DMS53 treated with DMSO at 0.1 percent for 48 hours (cell line): ENCODE measurements at regions not wholly inside any gene's neighbourhood (a gene's known extent, or its start where the extent isn't known, plus 50 kb on each side); places are given as distances from the start of the nearest gene placed in this dataset.

Source experiments
- DNase-seq: peaks from one replicate; lab custom pipeline; 2025; ENCODE audit not compliant: unreplicated experiment; lab: John Stamatoyannopoulos, UW

- DNase-seq = no peak
These were observed 408.9 kb downstream of the MEIS1 start for GRCh38 chr2:66843847-66844246.

DNA sequence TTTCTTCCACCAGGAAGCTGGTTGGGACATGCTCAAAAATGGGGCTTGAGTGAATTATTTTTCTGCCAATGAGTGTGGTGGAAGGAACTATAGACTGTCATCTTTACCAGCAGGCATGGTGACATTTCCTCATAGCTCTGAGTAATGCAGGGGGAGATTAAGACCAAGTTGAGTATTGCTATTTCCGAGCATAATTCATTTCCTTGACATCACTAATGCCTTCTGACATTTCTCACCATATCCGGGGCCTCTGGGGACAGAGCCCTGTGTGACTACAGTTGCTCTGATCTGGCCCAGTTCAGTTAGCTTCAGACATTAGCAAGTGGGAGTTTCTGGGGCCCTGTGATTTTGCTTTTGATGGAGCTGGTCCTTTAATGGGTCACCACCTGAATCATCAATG, 410.4 kb downstream of the MEIS1 start:
- DNase-seq = no peak

DNA sequence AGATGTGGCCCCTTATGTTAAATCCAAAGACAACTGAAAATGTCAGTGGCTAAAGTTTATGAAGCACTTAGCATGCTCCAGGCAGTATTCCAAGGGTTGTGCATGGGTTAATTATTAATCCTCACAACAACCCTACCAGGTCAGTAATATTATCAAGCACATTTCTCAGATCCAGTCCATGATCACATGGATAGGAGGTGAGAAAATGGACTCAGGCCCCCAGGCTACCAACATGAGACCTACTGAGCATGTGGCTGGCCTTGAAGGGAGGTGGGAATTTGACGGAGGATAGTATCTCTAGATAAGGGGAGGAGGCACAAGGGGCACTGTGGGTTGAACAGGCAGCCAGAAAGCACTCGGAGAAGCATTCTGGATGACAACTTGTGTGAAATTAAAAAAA, 412.0 kb downstream of the MEIS1 start:
- DNase-seq = peak; percentile 64

GRCh38 chr2:66849153-66849755, 414.3 kb downstream of the MEIS1 start:
- DNase-seq = no peak

- DNase-seq = no peak
These were observed 415.5 kb downstream of the MEIS1 start for GRCh38 chr2:66850376-66850775.

DNA sequence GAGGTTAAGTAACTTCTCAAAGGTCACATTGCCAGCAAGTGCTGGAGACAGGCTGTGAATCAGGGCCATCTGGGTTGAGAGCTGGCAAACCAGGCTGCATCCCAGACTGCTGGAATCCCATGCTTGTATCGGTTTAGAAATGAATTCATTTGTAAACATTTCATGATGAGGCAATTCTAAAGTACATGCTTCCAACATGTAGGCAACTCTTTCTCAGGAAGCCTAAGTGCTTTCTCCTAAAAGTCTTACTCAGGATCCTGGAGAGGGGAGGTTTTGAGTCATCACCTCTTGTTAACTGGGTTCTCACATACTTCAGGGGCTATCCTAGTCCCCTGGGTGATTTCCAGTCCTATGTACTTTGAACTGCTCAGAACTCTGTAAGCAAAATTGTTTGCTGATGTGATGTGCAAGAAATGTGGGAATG, 416.5 kb downstream of the MEIS1 start:
- DNase-seq = no peak

DNA sequence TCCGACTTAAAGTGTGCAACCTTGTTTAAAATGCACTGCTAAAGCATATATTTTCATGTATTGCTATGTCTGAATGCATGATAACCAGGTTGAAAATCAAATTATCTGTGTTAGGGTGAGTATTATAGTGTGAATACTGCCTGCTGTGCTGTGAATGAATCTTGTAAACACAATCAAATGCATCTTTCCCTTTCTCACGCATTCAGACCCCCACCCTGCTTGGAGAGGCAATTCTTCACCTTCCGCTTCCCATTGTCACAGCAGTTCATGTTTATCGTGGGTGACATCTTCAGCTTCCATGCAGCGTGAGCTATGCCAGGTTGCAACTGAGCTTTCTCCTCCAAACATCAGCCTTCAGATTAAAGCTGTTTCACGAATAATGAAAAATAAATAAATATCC, 418.0 kb downstream of the MEIS1 start:
- DNase-seq = no peak

GRCh38 chr2:66853585-66853984, 418.7 kb downstream of the MEIS1 start:
- DNase-seq = no peak

- DNase-seq = no peak
These were observed 419.4 kb downstream of the MEIS1 start for GRCh38 chr2:66854298-66854697.

GRCh38 chr2:66862885-66863650, 428.1 kb downstream of the MEIS1 start:
- no peak for DNase-seq

DNA sequence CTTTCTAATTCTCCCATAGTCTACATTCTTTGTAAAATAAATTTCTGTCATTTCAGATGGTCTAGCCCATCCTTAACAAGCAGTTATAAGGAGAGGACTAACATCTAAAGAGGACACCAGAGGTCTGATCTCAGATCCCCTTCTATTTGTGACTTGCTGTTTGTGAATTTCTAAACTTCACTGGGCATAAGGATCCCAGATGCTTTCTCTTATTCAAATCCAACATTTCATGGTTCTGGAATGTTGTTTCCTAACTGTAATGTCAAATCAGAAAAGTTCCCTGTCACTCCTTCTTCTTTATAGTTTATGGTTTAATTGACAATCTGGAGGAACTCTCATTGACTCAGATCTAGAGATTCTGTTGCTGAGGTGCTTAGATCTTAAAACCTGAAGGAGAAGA, 430.2 kb downstream of the MEIS1 start:
- no peak for DNase-seq

- no peak for DNase-seq
These were observed 431.6 kb downstream of the MEIS1 start for GRCh38 chr2:66866331-66867062.

GRCh38 chr2:66867063-66867441, 432.1 kb downstream of the MEIS1 start:
- DNase-seq = no peak

GRCh38 chr2:66869076-66869475, 434.2 kb downstream of the MEIS1 start:
- no peak for DNase-seq

- no peak for DNase-seq
These were observed 437.4 kb downstream of the MEIS1 start for GRCh38 chr2:66872081-66872985.

DNA sequence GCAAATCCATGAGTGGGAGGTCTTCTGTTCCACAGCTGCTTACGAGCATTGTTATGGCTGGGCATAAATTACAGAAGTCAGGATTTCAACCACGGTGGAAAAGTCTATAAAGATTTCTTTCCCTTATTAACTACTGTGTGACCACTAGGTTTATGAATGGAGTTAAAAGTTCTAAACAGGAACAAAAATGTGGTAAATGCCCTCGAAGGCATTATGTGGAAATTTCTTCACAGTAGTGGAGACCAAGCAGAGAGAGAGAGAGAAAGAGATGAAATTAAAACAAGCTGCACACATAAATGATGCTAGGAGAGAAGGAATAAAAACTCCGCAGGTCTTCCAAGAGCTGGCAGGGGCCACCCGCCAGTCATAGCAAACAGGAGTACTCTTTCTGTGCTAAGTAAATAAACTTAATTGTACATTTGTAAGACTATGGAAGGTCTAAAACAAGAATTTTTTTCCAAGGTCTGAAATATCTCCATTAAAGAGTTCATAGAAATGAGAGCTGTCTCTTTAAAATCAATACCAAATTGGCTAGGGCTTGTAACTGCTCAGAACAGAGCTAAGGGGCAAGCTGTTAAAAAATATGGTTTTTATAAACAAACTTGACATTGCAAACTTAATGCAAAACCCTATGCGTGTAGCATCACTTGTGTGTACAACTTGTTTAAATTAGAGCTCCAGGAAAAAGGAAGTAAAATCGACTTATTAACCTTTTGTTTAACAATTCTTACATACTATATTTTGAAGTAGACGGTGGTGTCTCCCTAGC, 438.2 kb downstream of the MEIS1 start:
- no peak for DNase-seq

DNA sequence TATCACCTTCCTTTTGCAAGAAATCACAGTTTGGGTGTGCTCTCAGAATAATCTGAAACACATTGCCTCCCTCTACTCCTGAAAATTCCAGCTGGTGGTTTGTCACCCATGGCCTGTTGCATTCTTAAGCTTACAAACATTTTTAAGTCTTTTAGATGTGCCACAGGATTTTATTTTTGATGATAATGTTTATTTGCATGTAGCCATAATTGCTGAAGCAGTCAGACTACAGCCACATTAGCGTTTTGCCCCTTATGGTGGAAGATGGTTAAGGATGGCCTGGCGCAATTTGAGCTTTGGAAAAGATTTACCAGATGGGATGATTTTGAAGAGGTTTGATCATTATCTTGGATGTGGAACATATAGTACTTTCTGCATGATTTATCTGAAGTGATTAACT, 439.5 kb downstream of the MEIS1 start:
- DNase-seq = no peak

- DNase-seq = no peak
These were observed 441.1 kb downstream of the MEIS1 start for GRCh38 chr2:66875941-66876462.

DNA sequence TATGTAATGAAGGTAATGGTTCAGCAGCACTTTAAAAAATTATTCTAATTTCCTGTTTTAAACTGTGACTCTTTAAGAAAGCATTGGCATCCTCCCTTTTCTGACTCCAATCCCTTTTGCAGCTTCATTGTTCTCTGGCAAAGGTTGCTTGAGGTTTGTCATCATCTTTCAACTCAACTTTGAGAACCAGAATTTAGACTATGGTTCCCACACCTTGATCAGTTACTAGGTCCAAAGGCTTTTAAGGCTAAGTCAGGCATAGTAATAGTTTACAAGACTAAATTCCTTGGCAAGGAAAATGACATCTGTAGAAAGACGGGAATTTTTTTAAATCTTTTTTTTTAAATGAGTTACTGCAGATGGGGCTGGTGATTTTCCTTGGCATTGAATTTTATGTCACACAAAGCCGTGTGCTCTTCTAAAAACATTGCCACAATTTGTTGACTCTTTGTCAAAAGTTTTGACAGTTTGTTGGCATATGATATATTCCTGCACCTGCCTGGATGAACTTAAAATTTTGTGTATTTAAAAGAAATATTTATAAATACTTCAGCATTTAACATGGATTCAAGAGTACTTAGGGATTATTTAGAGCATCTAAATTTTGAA, 451.0 kb downstream of the MEIS1 start:
- no peak for DNase-seq

DNA sequence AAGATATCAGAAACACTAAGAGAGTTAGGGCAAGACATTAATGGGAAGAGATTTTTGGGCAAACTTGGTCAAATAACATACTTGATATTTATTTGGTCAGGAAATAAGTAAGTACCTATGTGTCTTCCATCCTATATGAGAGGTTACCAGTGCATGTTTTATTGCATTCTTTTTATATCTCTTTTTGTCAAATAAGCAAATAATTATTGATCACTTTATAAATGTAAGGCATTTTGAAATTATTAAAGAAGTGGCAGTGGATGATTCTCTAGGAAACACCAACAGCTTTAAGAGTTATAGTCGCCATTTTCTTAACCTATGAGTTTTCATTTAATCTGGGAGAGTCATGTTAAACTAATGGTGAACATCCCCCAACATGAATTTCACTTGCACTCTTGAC, 453.3 kb downstream of the MEIS1 start:
- DNase-seq = no peak
